ENCODE measurements at regions not wholly inside any gene's neighbourhood (a gene's known extent, or its start where the extent isn't known, plus 50 kb on each side); places are given as distances from the start of the nearest gene placed in this dataset.

GRCh38 chr6:74879976-74880375, 325.9 kb downstream of the COL12A1 start:
- no peak for DNase-seq

GRCh38 chr6:74879234-74879633, 326.6 kb downstream of the COL12A1 start:
- DNase-seq: no peak

- DNase-seq: no peak
These were observed 330.7 kb downstream of the COL12A1 start for GRCh38 chr6:74875193-74875592.

GRCh38 chr6:74872754-74873476, 332.9 kb downstream of the COL12A1 start:
- DNase-seq: no peak

- no peak for DNase-seq
These were observed 334.1 kb downstream of the COL12A1 start for GRCh38 chr6:74871757-74872156.

GRCh38 chr6:74870403-74870802, 335.4 kb downstream of the COL12A1 start:
- DNase-seq: no peak

- DNase-seq: no peak
These were observed 338.6 kb downstream of the COL12A1 start for GRCh38 chr6:74867291-74867690.

GRCh38 chr6:74863968-74864367, 341.9 kb downstream of the COL12A1 start:
- DNase-seq: no peak

- no peak for DNase-seq
These were observed 345.4 kb downstream of the COL12A1 start for GRCh38 chr6:74860456-74860855.

- DNase-seq: no peak
These were observed 348.7 kb downstream of the COL12A1 start for GRCh38 chr6:74857157-74857556.

- DNase-seq: no peak
These were observed 351.9 kb downstream of the COL12A1 start for GRCh38 chr6:74853991-74854390.

- no peak for DNase-seq
These were observed 354.3 kb downstream of the COL12A1 start for GRCh38 chr6:74851596-74851995.

- DNase-seq: no peak
These were observed 364.9 kb downstream of the COL12A1 start for GRCh38 chr6:74840953-74841352.

GRCh38 chr6:74834967-74835366, 370.9 kb downstream of the COL12A1 start:
- DNase-seq: no peak

GRCh38 chr6:74826263-74826662, 379.6 kb downstream of the COL12A1 start:
- peak; percentile 1 for DNase-seq

- no peak for DNase-seq
These were observed 391.4 kb downstream of the COL12A1 start for GRCh38 chr6:74814440-74814839.

GRCh38 chr6:74807674-74808073, 398.2 kb downstream of the COL12A1 start:
- DNase-seq: no peak

GRCh38 chr6:74805916-74806696, 399.7 kb downstream of the COL12A1 start:
- DNase-seq: no peak

GRCh38 chr6:74798302-74798701, 407.6 kb downstream of the COL12A1 start:
- DNase-seq: no peak

- no peak for DNase-seq
These were observed 420.6 kb downstream of the COL12A1 start for GRCh38 chr6:74785236-74785635.

- DNase-seq: no peak
These were observed 423.5 kb downstream of the COL12A1 start for GRCh38 chr6:74782346-74782745.

- no peak for DNase-seq
These were observed 425.0 kb downstream of the COL12A1 start for GRCh38 chr6:74780831-74781230.

GRCh38 chr6:74768738-74769137, 437.1 kb downstream of the COL12A1 start:
- no peak for DNase-seq

GRCh38 chr6:74768120-74768519, 437.7 kb downstream of the COL12A1 start:
- DNase-seq: no peak
